PFSK-1 (cell line): ENCODE measurements at regions not wholly inside any gene's neighbourhood (a gene's known extent, or its start where the extent isn't known, plus 50 kb on each side); places are given as distances from the start of the nearest gene placed in this dataset.

ENCODE experiments used
- FOXP2 ChIP-seq: optimal IDR thresholded peaks from 2 replicates; pipeline ENCODE3; 2011; ENCODE audit warnings: borderline replicate concordance, control low read depth, inconsistent platforms; ENCODE audit not compliant: insufficient read depth; ENCODE audit errors: extremely low read length, extremely low read depth
- POLR2AphosphoS5 ChIP-seq: IDR thresholded peaks from 2 replicates; pipeline ENCODE4 v1.6.1; 2012; ENCODE audit warnings: low read depth, mild to moderate bottlenecking, control low read depth, low read length, moderate library complexity
- REST ChIP-seq, 2 experiments: IDR thresholded peaks; 2 replicates each; pipeline versions ENCODE4 v1.6.1 to v1.8.0; 2011 to 2012; ENCODE audit warnings: low read depth in 2 of 2, low read length in 2 of 2, control low read depth in 1 of 2, inconsistent platforms in 1 of 2, mild to moderate bottlenecking in 1 of 2, moderate library complexity in 1 of 2; ENCODE audit not compliant: insufficient read depth in 1 of 2
- SIN3A ChIP-seq: IDR thresholded peaks from 2 replicates; pipeline ENCODE4 v1.6.1; 2012; ENCODE audit warnings: mild to moderate bottlenecking, low read length, moderate library complexity, borderline replicate concordance; ENCODE audit not compliant: insufficient read depth
- TAF1 ChIP-seq: IDR thresholded peaks from 2 replicates; pipeline ENCODE4 v1.6.1; 2012; ENCODE audit warnings: low read length, control low read depth, borderline replicate concordance; ENCODE audit not compliant: insufficient read depth

GRCh38 chr5:58116346-58116745 is 343.5 kb downstream of the PLK2 start:
- TF ChIP-seq TAF1 (no peak), FOXP2 (no peak), REST (IDR thresholded peaks at IDR 0.05; ENCODE audit: insufficient read depth in 1 of 2, low read depth in 2 of 2, low read length in 2 of 2) (no peak), POLR2AphosphoS5 (no peak), SIN3A (no peak)

GRCh38 chr5:58115811-58116210 is 344.1 kb downstream of the PLK2 start:
- TF ChIP-seq FOXP2: no peak
- no peak for TF ChIP-seq TAF1
- no peak for TF ChIP-seq POLR2AphosphoS5
- no peak for TF ChIP-seq SIN3A
- TF ChIP-seq REST (IDR thresholded peaks at IDR 0.05; ENCODE audit: insufficient read depth in 1 of 2, low read depth in 2 of 2, low read length in 2 of 2): no peak

- TF ChIP-seq POLR2AphosphoS5: no peak
- TF ChIP-seq SIN3A: no peak
- TF ChIP-seq FOXP2: no peak
- no peak for TF ChIP-seq TAF1
- no peak for TF ChIP-seq REST (IDR thresholded peaks at IDR 0.05; ENCODE audit: insufficient read depth in 1 of 2, low read depth in 2 of 2, low read length in 2 of 2)
Measured at GRCh38 chr5:58114324-58114723, 345.6 kb downstream of the PLK2 start.

GRCh38 chr5:58113172-58113571 is 346.7 kb downstream of the PLK2 start:
- TF ChIP-seq POLR2AphosphoS5 (no peak), SIN3A (no peak), TAF1 (no peak), FOXP2 (no peak), REST (IDR thresholded peaks at IDR 0.05; ENCODE audit: insufficient read depth in 1 of 2, low read depth in 2 of 2, low read length in 2 of 2) (no peak)

- no peak for TF ChIP-seq SIN3A
- no peak for TF ChIP-seq TAF1
- no peak for TF ChIP-seq REST (IDR thresholded peaks at IDR 0.05; ENCODE audit: insufficient read depth in 1 of 2, low read depth in 2 of 2, low read length in 2 of 2)
- no peak for TF ChIP-seq POLR2AphosphoS5
- no peak for TF ChIP-seq FOXP2
Measured at GRCh38 chr5:58108511-58108910, 351.4 kb downstream of the PLK2 start.
